AG09319 (cell line): ENCODE measurements at regions not wholly inside any gene's neighbourhood (a gene's known extent, or its start where the extent isn't known, plus 50 kb on each side); places are given as distances from the start of the nearest gene placed in this dataset.

Experiments used
- DNase-seq: peaks from one replicate; pipeline ENCODE4 v3.0.0-alpha.2; 2010; ENCODE audit warnings: low read depth; ENCODE audit errors: extremely low read depth
- TF ChIP-seq, protein P1 (sequence below): IDR thresholded peaks from 2 replicates; pipeline ENCODE4 v1.5.1; 2011; ENCODE audit warnings: low read depth, mild to moderate bottlenecking, inconsistent platforms, low read length, moderate library complexity

- no peak for DNase-seq
- TF ChIP-seq, protein P1, sequence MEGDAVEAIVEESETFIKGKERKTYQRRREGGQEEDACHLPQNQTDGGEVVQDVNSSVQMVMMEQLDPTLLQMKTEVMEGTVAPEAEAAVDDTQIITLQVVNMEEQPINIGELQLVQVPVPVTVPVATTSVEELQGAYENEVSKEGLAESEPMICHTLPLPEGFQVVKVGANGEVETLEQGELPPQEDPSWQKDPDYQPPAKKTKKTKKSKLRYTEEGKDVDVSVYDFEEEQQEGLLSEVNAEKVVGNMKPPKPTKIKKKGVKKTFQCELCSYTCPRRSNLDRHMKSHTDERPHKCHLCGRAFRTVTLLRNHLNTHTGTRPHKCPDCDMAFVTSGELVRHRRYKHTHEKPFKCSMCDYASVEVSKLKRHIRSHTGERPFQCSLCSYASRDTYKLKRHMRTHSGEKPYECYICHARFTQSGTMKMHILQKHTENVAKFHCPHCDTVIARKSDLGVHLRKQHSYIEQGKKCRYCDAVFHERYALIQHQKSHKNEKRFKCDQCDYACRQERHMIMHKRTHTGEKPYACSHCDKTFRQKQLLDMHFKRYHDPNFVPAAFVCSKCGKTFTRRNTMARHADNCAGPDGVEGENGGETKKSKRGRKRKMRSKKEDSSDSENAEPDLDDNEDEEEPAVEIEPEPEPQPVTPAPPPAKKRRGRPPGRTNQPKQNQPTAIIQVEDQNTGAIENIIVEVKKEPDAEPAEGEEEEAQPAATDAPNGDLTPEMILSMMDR = no peak
These were observed 60.6 kb upstream of the ATP8B1 start for GRCh38 chr18:57863706-57864105.

GRCh38 chr18:57859314-57859713 is 56.2 kb upstream of the ATP8B1 start:
- TF ChIP-seq, protein P1 = peak; percentile 14; the same call in 1 of the 2 replicates
- no peak for DNase-seq

- TF ChIP-seq, protein P1 = no peak
- DNase-seq = no peak
These were observed 53.6 kb upstream of the ATP8B1 start for GRCh38 chr18:57856557-57857280.

GRCh38 chr18:57856128-57856527 is 53.0 kb upstream of the ATP8B1 start:
- TF ChIP-seq, protein P1 = no peak
- no peak for DNase-seq

GRCh38 chr18:57855551-57855950 is 52.4 kb upstream of the ATP8B1 start:
- no peak for DNase-seq
- TF ChIP-seq, protein P1 = no peak

GRCh38 chr18:57854726-57855125 is 51.6 kb upstream of the ATP8B1 start:
- no peak for DNase-seq
- TF ChIP-seq, protein P1 = no peak

DNA sequence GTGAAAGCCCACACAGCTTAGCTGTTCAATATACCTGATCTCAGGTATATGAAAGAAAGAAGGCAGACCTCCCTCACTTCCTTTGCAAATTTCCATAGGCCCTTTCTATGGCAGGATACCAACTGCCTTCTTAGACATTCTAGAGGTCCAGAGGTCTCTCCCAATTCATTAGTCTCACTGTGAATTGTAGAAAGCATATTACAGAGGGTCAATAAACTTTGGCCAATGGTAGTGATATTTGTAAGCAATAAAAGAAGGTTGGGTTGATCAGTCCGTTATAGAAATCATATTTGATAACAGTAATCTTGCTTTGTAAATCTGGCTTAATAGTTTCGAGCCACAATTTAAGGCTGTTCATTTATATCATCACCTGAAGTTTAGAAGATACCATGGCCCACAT is 50.7 kb upstream of the ATP8B1 start:
- TF ChIP-seq, protein P1 = no peak
- no peak for DNase-seq
